H1 (cell line): ENCODE measurements at regions not wholly inside any gene's neighbourhood (a gene's known extent, or its start where the extent isn't known, plus 50 kb on each side); places are given as distances from the start of the nearest gene placed in this dataset.

Experiments used
- CTCF ChIA-PET: fragments of 300-600 bp; sonication (Branson Sonifier 250); formaldehyde crosslinking; loops from one replicate; lab custom pipeline; 2021; ENCODE audit not compliant: partially characterized antibody; lab: Charles Lee
- POLR2A ChIA-PET: fragments of 300-600 bp; sonication (Branson Sonifier 250); formaldehyde crosslinking; loops from one replicate; lab custom pipeline; 2021; ENCODE audit warnings: inconsistent platforms; ENCODE audit not compliant: partially characterized antibody; lab: Charles Lee
- DNase-seq, 2 experiments: peaks; one replicate each; pipeline versions ENCODE4 v3.0.0 to v3.0.0-alpha.2; 2010 to 2022; ENCODE audit warnings: low spot score in 2 of 2, low read depth in 1 of 2, mixed read lengths in 1 of 2
- FAIRE-seq: peaks from 2 replicates; lab custom pipeline; 2011; peaks lifted over from hg19 to GRCh38; lab: Jason Lieb, UNC
- H2AFZ ChIP-seq: 2 replicates; pipeline ENCODE4 v1.8.1; 2012; ENCODE audit warnings: low read length, inconsistent platforms
- H2AK5ac ChIP-seq: 2 replicates; pipeline ENCODE4 v1.6.1; 2013; ENCODE audit warnings: low read depth, low read length
- H2BK120ac ChIP-seq: replicated peaks from 2 replicates; pipeline ENCODE3; 2013; ENCODE audit warnings: low read depth, low read length, inconsistent platforms
- H2BK12ac ChIP-seq: 2 replicates; pipeline ENCODE4 v1.6.1; 2013; ENCODE audit warnings: low read depth, low read length
- H2BK15ac ChIP-seq: 2 replicates; pipeline ENCODE4 v1.6.1; 2013; ENCODE audit warnings: low read length
- H2BK20ac ChIP-seq: 2 replicates; pipeline ENCODE4 v1.6.1; 2013; ENCODE audit warnings: low read length
- H2BK5ac ChIP-seq: 2 replicates; pipeline ENCODE4 v1.6.1; 2013; ENCODE audit warnings: low read depth, low read length
- H3K14ac ChIP-seq: 2 replicates; pipeline ENCODE4 v1.6.1; 2013; ENCODE audit warnings: inconsistent platforms; ENCODE audit not compliant: insufficient read length
- H3K18ac ChIP-seq: 2 replicates; pipeline ENCODE4 v1.6.1; 2013; ENCODE audit warnings: low read length; ENCODE audit errors: extremely low read depth
- H3K23ac ChIP-seq: 2 replicates; pipeline ENCODE4 v1.6.1; 2013; ENCODE audit warnings: inconsistent platforms; ENCODE audit not compliant: insufficient read length
- H3K23me2 ChIP-seq: 2 replicates; pipeline ENCODE4 v1.6.1; 2013; ENCODE audit warnings: low read depth, low read length
- H3K27ac ChIP-seq: 2 replicates; pipeline ENCODE4 v1.6.1; 2011; ENCODE audit warnings: low read depth, low read length, inconsistent platforms
- H3K27me3 ChIP-seq, 4 experiments: replicated peaks in 1 of 4; 1 replicate in 1 of 4; 2 replicates in 3 of 4; pipeline versions ENCODE4 v1.6.1 to v1.8.1; 2011 to 2013; ENCODE audit warnings: low read length in 3 of 4, mild to moderate bottlenecking in 3 of 4, inconsistent platforms in 2 of 4, mixed read lengths in 2 of 4, moderate library complexity in 1 of 4; ENCODE audit not compliant: control insufficient read depth in 3 of 4, insufficient read depth in 3 of 4; ENCODE audit errors: extremely low read depth in 1 of 4
- H3K36me3 ChIP-seq, 4 experiments: 2 replicates each; pipeline versions ENCODE4 v1.6.1 to v1.8.1; 2011 to 2013; ENCODE audit warnings: mild to moderate bottlenecking in 4 of 4, low read length in 3 of 4, moderate library complexity in 2 of 4, control low read depth in 1 of 4, inconsistent platforms in 1 of 4; ENCODE audit not compliant: insufficient read depth in 4 of 4, control insufficient read depth in 2 of 4
- H3K4ac ChIP-seq: replicated peaks from 2 replicates; pipeline ENCODE3; 2013; ENCODE audit warnings: low read length, low read depth, mixed read lengths, inconsistent platforms; ENCODE audit not compliant: insufficient read length
- H3K4me1 ChIP-seq, 4 experiments: replicated peaks in 1 of 4; 1 replicate in 1 of 4; 2 replicates in 3 of 4; pipeline versions ENCODE4 v1.6.1 to v1.8.1; 2011 to 2013; ENCODE audit warnings: low read length in 3 of 4, inconsistent platforms in 2 of 4, mixed read lengths in 1 of 4; ENCODE audit not compliant: insufficient read depth in 4 of 4, control insufficient read depth in 3 of 4
- H3K4me2 ChIP-seq, 2 experiments: 2 replicates each; pipeline versions ENCODE4 v1.6.1 to v1.8.1; 2011 to 2013; ENCODE audit warnings: low read depth in 2 of 2, low read length in 2 of 2, control low read depth in 1 of 2, inconsistent platforms in 1 of 2, mild to moderate bottlenecking in 1 of 2; ENCODE audit not compliant: insufficient read depth in 1 of 2
- H3K4me3 ChIP-seq, 4 experiments: fragments of 200-600, 300-600 bp in 1 of 4; sonication (generic), shearing (Covaris generic), sonication (Bioruptor Twin) in 1 of 4; 2 replicates each; pipeline versions ENCODE4 v1.5.1 to v1.8.1; 2011 to 2016; ENCODE audit warnings: low read length in 4 of 4, low read depth in 3 of 4, control low read depth in 2 of 4, inconsistent platforms in 2 of 4, mild to moderate bottlenecking in 2 of 4, mixed read lengths in 1 of 4, moderate library complexity in 1 of 4; ENCODE audit not compliant: insufficient read depth in 2 of 4; ENCODE audit errors: extremely low read depth in 1 of 4
- H3K56ac ChIP-seq: replicated peaks from 2 replicates; pipeline ENCODE3; 2013; ENCODE audit warnings: low read depth, mild to moderate bottlenecking, mixed read lengths, low read length, inconsistent platforms; ENCODE audit not compliant: insufficient read length
- H3K79me1 ChIP-seq: 2 replicates; pipeline ENCODE4 v1.6.1; 2013; ENCODE audit warnings: low read depth, low read length, control low read depth
- H3K79me2 ChIP-seq, 2 experiments: 2 replicates each; pipeline versions ENCODE4 v1.6.1 to v1.8.1; 2012 to 2013; ENCODE audit warnings: low read length in 2 of 2, mild to moderate bottlenecking in 2 of 2, inconsistent platforms in 1 of 2; ENCODE audit not compliant: insufficient read depth in 2 of 2, control insufficient read depth in 1 of 2
- H3K9ac ChIP-seq, 4 experiments: replicated peaks in 1 of 4; 1 replicate in 1 of 4; 2 replicates in 3 of 4; pipeline versions ENCODE4 v1.6.1 to v1.8.1; 2011 to 2013; ENCODE audit warnings: low read depth in 3 of 4, low read length in 3 of 4, control low read depth in 2 of 4, mild to moderate bottlenecking in 2 of 4, moderate library complexity in 2 of 4, inconsistent platforms in 1 of 4; ENCODE audit errors: extremely low read depth in 1 of 4
- H3K9me3 ChIP-seq, 2 experiments: 2 replicates each; pipeline versions ENCODE4 v1.6.1 to v1.8.1; 2012 to 2013; ENCODE audit warnings: mild to moderate bottlenecking in 2 of 2, moderate library complexity in 2 of 2, control low read depth in 1 of 2, inconsistent platforms in 1 of 2, low read depth in 1 of 2, low read length in 1 of 2, mixed read lengths in 1 of 2; ENCODE audit not compliant: insufficient read depth in 2 of 2
- H4K20me1 ChIP-seq, 2 experiments: replicated peaks in 1 of 2; 2 replicates each; pipeline versions ENCODE3 to v1.8.1; 2011 to 2013; ENCODE audit warnings: inconsistent platforms in 2 of 2, low read length in 2 of 2, mild to moderate bottlenecking in 1 of 2; ENCODE audit not compliant: insufficient read depth in 2 of 2, control insufficient read depth in 1 of 2
- H4K5ac ChIP-seq: 2 replicates; pipeline ENCODE4 v1.6.1; 2013; ENCODE audit warnings: low read length, low read depth, mixed read lengths, inconsistent platforms; ENCODE audit not compliant: insufficient read length
- H4K8ac ChIP-seq: 2 replicates; pipeline ENCODE4 v1.8.0; 2013; ENCODE audit warnings: mild to moderate bottlenecking, moderate library complexity, low read length, inconsistent platforms; ENCODE audit not compliant: insufficient read depth; ENCODE audit errors: extremely low read depth
- H4K91ac ChIP-seq: replicated peaks from 2 replicates; pipeline ENCODE3; 2013; ENCODE audit warnings: low read length, mixed read lengths, inconsistent platforms; ENCODE audit not compliant: insufficient read length
- BACH1 ChIP-seq: IDR thresholded peaks from 2 replicates; pipeline ENCODE4 v1.6.1; 2012; ENCODE audit warnings: low read length, improper control_type of control experiment
- CREB1 ChIP-seq: IDR thresholded peaks from 2 replicates; pipeline ENCODE4 v1.6.1; 2012; ENCODE audit warnings: inconsistent platforms
- WGBS, 2 experiments: shearing (Covaris generic) in 1 of 2; methylation state at CpG; one replicate each; pipeline versions ENCODE4 v1.1.6 to v1.1.7; 2013 to 2015; ENCODE audit warnings: low lambda C conversion rate in 2 of 2, mixed read lengths in 2 of 2, inconsistent platforms in 1 of 2, low coverage in 1 of 2, missing lambda C conversion rate in 1 of 2; ENCODE audit not compliant: insufficient replicate concordance in 2 of 2, insufficient coverage in 1 of 2, insufficient read length in 1 of 2; ENCODE audit errors: extremely low coverage in 1 of 2, missing lambda C conversion rate in 1 of 2; 5-methylcytosine and 5-hydroxymethylcytosine counted together

GRCh38 chr5:1728846-1729245 is 70.8 kb downstream of the MRPL36 start:
- H3K23ac ChIP-seq = no peak overlapping the region
- POLR2A ChIA-PET = no interaction called here
- peaks cover 2% of the 10 kb centered on the region; the same call in 1 of the 2 replicates for H3K23me2 ChIP-seq
- no peak overlapping the region for H2BK12ac ChIP-seq
- H3K18ac ChIP-seq = no peak overlapping the region
- H4K8ac ChIP-seq = no peak overlapping the region
- peaks cover 0 to 17% (median 14%) of the 10 kb centered on the region in 4 experiments; a peak in 6 of 7 replicates for H3K4me1 ChIP-seq
- H3K79me1 ChIP-seq = no peaks in the 10 kb centered on the region
- TF ChIP-seq CREB1 (no peak), BACH1 (no peak)
- no peak overlapping the region for H2BK15ac ChIP-seq
- H2AK5ac ChIP-seq = no peak overlapping the region
- no peak for FAIRE-seq
- no peaks in the 10 kb centered on the region for H3K9me3 ChIP-seq
- no peaks in the 10 kb centered on the region for H3K36me3 ChIP-seq
- H3K9ac ChIP-seq = no peak overlapping the region
- H4K5ac ChIP-seq = no peak overlapping the region
- H3K27ac ChIP-seq = no peak overlapping the region
- WGBS, 2 experiments = 91% methylated on average over 24 of the region's 24 CpGs; no CpG with 5 or more reads in 1 of the 2 experiments
- H2BK20ac ChIP-seq = no peak overlapping the region
- no peaks in the 10 kb centered on the region for H4K20me1 ChIP-seq
- H3K4me2 ChIP-seq = no peak overlapping the region
- H3K4ac ChIP-seq = no peak overlapping the region
- H3K4me3 ChIP-seq = no peak overlapping the region
- peaks cover 0 to 9% (median 3%) of the 10 kb centered on the region in 4 experiments; a peak in 2 of 7 replicates for H3K27me3 ChIP-seq
- no peak overlapping the region for H3K14ac ChIP-seq
- H3K56ac ChIP-seq = no peak overlapping the region
- no peak overlapping the region for H4K91ac ChIP-seq
- no peak overlapping the region for H2AFZ ChIP-seq
- no peaks in the 10 kb centered on the region for H3K79me2 ChIP-seq
- CTCF ChIA-PET = interaction anchor here (1.0 to 3.6 kb wide), 3 partner anchors 9 to 60 kb away, joined by 3 to 23 read pairs (median 3); no protein-coding TSS in a partner anchor
- no peak overlapping the region for H2BK120ac ChIP-seq
- peak in 1 of 2 experiments; percentile 28 for DNase-seq
- no peak overlapping the region for H2BK5ac ChIP-seq
